ENCODE measurements at regions not wholly inside any gene's neighbourhood (a gene's known extent, or its start where the extent isn't known, plus 50 kb on each side); places are given as distances from the start of the nearest gene placed in this dataset.
A peak's percentile ranks its signal among the peaks of the same experiment; 100 is the strongest.

- TF ChIP-seq BHLHE40 (IDR thresholded peaks at IDR 0.05; ENCODE audit: low read length) (peak; percentile 28; the same call in 1 of the 2 replicates), JARID2 (CRISPR knock-in tag; IDR thresholded peaks at IDR 0.05; ENCODE audit: insufficient replicate concordance) (no peak), ZBTB10 (CRISPR knock-in tag; IDR thresholded peaks at IDR 0.05; ENCODE audit: borderline replicate concordance) (peak; percentile 98), HNRNPK (IDR thresholded peaks at IDR 0.05; ENCODE audit: low read depth, low read length, poor library complexity, severe bottlenecking) (no peak), SMAD1 (CRISPR knock-in tag; IDR thresholded peaks at IDR 0.05; ENCODE audit: borderline replicate concordance, low read depth) (peak; percentile 82; the same call in 1 of the 2 replicates), ZSCAN5A (CRISPR knock-in tag; IDR thresholded peaks at IDR 0.05; ENCODE audit: borderline replicate concordance) (peak; percentile 76; the same call in 1 of the 2 replicates), PHF21A (CRISPR knock-in tag; IDR thresholded peaks at IDR 0.05) (peak; percentile 96), ZKSCAN1 (IDR thresholded peaks at IDR 0.05; ENCODE audit: low read length) (no peak; the same call in 1 of the 2 replicates), TFDP2 (CRISPR knock-in tag; IDR thresholded peaks at IDR 0.05) (no peak; the same call in 1 of the 2 replicates), KLF16 (CRISPR knock-in tag; IDR thresholded peaks at IDR 0.05) (peak in 1 of 2 experiments; percentile 60; a peak in 1 of 4 replicates), ZMYM2 (CRISPR knock-in tag; IDR thresholded peaks at IDR 0.05) (no peak), MYC (CRISPR knock-in tag; IDR thresholded peaks at IDR 0.05; ENCODE audit: borderline replicate concordance) (peak; percentile 94), ZNF746 (CRISPR knock-in tag; IDR thresholded peaks at IDR 0.05) (peak; percentile 88), ZBTB7B (CRISPR knock-in tag; IDR thresholded peaks at IDR 0.05) (peak; percentile 85), NFE2L2 (IDR thresholded peaks at IDR 0.05; ENCODE audit: low read length) (no peak), ZFP36L2 (CRISPR knock-in tag; IDR thresholded peaks at IDR 0.05) (no peak), NFAT5 (CRISPR knock-in tag; IDR thresholded peaks at IDR 0.05) (no peak)
Measured at GRCh38 chr1:234960722-234961455, 167.7 kb downstream of the TOMM20 start (continued).
